Fibroblast of lung (primary cell): ENCODE measurements at regions not wholly inside any gene's neighbourhood (a gene's known extent, or its start where the extent isn't known, plus 50 kb on each side); places are given as distances from the start of the nearest gene placed in this dataset.

ENCODE experiments used
- CTCF ChIP-seq, 2 donors: IDR thresholded peaks in 1 of 2; conservative IDR thresholded peaks in 1 of 2; 1 replicate in 1 of 2; 2 replicates in 1 of 2; pipeline ENCODE4 v1.5.1; 2011 to 2012; ENCODE audit warnings: low read length in 2 of 2, control low read depth in 1 of 2, inconsistent platforms in 1 of 2, low read depth in 1 of 2, mild to moderate bottlenecking in 1 of 2
- EZH2 ChIP-seq: IDR thresholded peaks from 2 replicates; pipeline ENCODE4 v1.5.1; 2012; ENCODE audit warnings: low read length, control low read depth, mild to moderate bottlenecking; ENCODE audit errors: missing control alignments

- no peak for TF ChIP-seq CTCF (conservative IDR thresholded peaks at IDR 0.05 in 1 of 2, IDR thresholded peaks at IDR 0.05 in 1 of 2; ENCODE audit: low read depth in 1 of 2, low read length in 2 of 2)
- TF ChIP-seq EZH2: no peak
Observed at GRCh38 chr5:114208120-114208519, 153.8 kb upstream of the KCNN2 start.
